ENCODE measurements at regions not wholly inside any gene's neighbourhood (a gene's known extent, or its start where the extent isn't known, plus 50 kb on each side); places are given as distances from the start of the nearest gene placed in this dataset.
A peak's percentile ranks its signal among the peaks of the same experiment; 100 is the strongest.

DNA sequence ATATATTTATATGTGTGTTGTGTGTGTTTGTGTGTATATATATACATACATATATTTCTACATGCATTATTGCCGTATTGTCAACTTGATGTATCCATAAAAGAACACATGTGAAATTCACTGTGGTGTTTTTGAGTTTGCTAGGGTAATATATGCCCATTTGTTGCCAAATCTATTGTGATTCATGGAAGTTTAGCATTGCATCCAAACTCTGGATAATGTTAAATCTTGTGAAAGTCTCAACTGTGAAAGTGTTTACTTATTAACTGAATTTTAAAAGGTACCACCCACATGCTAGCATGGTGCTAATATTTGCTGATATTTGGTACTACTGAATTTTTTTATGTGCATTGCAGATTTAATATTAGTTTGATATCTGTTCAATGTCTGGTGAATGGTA, 96.6 kb upstream of the SLC8A1 start:
- WGBS, 2 donors: 91 to 95% methylated on average over 1 of the region's 1 CpG
- no peak overlapping the region for H3K27ac ChIP-seq
- no peaks in the 10 kb centered on the region for H3K36me3 ChIP-seq
- no peaks in the 10 kb centered on the region for H3K27me3 ChIP-seq
- ATAC-seq (no peak), FAIRE-seq (no peak), DNase-seq (no peak)
- TF ChIP-seq, protein P1, sequence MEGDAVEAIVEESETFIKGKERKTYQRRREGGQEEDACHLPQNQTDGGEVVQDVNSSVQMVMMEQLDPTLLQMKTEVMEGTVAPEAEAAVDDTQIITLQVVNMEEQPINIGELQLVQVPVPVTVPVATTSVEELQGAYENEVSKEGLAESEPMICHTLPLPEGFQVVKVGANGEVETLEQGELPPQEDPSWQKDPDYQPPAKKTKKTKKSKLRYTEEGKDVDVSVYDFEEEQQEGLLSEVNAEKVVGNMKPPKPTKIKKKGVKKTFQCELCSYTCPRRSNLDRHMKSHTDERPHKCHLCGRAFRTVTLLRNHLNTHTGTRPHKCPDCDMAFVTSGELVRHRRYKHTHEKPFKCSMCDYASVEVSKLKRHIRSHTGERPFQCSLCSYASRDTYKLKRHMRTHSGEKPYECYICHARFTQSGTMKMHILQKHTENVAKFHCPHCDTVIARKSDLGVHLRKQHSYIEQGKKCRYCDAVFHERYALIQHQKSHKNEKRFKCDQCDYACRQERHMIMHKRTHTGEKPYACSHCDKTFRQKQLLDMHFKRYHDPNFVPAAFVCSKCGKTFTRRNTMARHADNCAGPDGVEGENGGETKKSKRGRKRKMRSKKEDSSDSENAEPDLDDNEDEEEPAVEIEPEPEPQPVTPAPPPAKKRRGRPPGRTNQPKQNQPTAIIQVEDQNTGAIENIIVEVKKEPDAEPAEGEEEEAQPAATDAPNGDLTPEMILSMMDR (IDR thresholded peaks at IDR 0.05): no peak
- no peaks in the 10 kb centered on the region for H3K9me3 ChIP-seq
- intact Hi-C loops (cut with DNase I): no loop called here
- H3K4me1 ChIP-seq: no peaks in the 10 kb centered on the region
- no peak overlapping the region for H3K4me3 ChIP-seq

DNA sequence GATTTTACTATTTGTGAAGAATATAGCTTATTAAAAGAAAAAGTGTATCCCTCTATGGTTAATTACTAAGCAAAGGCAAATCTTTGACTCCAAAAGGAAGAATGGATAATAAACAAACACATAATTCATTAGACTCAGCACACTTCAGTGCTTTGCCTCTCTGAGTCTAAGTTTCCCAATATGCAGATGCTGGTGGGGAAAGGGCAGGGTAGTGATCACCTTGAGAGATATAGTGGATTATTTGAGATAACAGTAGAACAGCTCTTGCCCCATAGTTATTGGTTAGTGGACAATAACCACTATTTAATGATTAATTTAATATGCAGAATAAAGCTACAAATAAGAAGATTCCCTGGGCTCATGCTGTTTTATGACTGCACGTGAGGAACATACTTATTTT, 98.2 kb upstream of the SLC8A1 start:
- no peaks in the 10 kb centered on the region for H3K27me3 ChIP-seq
- TF ChIP-seq, protein P1 (IDR thresholded peaks at IDR 0.05): no peak
- intact Hi-C loops (cut with DNase I): loop anchor here in 2 of 3 donors (10.0 kb wide), 1 partner anchor 635 kb away; no protein-coding TSS in a partner anchor
- 81 to 88% methylated on average over 1 of the region's 1 CpG for WGBS, 2 donors
- H3K9me3 ChIP-seq: no peaks in the 10 kb centered on the region
- H3K4me1 ChIP-seq: no peaks in the 10 kb centered on the region
- no peak for FAIRE-seq
- no peak overlapping the region for H3K4me3 ChIP-seq
- no peak for ATAC-seq
- H3K36me3 ChIP-seq: no peaks in the 10 kb centered on the region
- H3K27ac ChIP-seq: no peak overlapping the region
- no peak for DNase-seq

DNA sequence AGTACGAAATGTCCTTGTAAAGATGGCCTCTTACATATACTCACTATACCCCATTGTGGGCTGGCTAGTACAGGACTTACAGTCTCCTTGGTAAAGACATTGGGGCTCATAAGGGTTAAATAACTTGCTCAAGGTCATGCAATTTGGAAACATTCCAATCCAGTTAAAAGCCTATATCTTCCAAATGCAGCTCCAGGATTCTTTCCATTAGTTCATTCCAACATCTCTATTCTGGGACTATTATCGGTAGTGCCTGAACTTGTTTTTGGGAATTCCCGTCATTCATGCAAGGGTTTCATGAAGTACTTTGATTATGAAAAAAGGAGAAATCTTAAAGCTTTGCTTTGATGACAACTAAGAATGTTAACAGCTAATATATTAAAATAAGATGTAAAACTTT, 99.2 kb upstream of the SLC8A1 start:
- DNase-seq (no peak), FAIRE-seq (no peak), ATAC-seq (no peak)
- H3K4me3 ChIP-seq: no peak overlapping the region
- no peaks in the 10 kb centered on the region for H3K9me3 ChIP-seq
- no peaks in the 10 kb centered on the region for H3K4me1 ChIP-seq
- intact Hi-C loops (cut with DNase I): loop anchor here in 2 of 3 donors (10.0 kb wide), 1 partner anchor 636 kb away; no protein-coding TSS in a partner anchor
- H3K27me3 ChIP-seq: no peaks in the 10 kb centered on the region
- WGBS, 2 donors: 60 to 77% methylated on average over 3 of the region's 3 CpGs
- TF ChIP-seq, protein P1 (IDR thresholded peaks at IDR 0.05): no peak
- no peak overlapping the region for H3K27ac ChIP-seq
- no peaks in the 10 kb centered on the region for H3K36me3 ChIP-seq

DNA sequence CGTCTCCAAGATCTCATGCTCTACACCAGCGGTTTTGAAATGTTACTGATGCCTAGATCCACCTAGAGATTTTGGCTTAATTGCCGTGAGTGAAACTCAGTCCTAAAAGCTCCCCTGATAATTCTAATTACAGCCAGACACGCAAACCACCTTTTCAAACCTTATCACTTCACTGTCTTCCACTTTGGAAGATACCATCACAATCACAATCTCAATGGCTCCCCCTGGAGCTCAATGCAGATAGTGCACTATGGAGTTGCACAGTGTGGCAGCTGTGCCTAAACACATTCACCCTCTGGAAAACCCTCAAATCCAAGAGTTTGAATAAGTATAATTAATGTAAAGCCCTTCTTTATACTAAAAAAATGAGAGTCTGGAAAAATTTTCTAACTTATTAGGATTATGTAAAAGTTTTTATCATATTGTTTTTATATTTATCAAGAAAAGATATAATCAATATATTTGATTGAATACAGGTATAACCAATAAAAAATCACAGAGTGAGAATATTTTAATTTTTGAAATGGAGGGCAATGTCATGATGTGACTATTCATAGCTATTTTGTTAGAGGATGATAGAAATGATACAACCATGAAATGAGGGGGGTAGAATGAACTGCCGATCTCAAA, 102.9 kb upstream of the SLC8A1 start:
- ATAC-seq (peak in 3 of 4 donors; percentile 71 to 89 (median 89)), DNase-seq (peak in 5 of 6 donors; percentile 3 to 69 (median 27)), FAIRE-seq (peak; percentile 74)
- Histone ChIP-seq H3K36me3 (no peaks in the 10 kb centered on the region), H3K4me1 (no peaks in the 10 kb centered on the region), H3K4me3 (no peak overlapping the region), H3K9me3 (no peaks in the 10 kb centered on the region), H3K27ac (no peak overlapping the region), H3K27me3 (no peaks in the 10 kb centered on the region)
- WGBS, 2 donors: 46 to 56% methylated on average over 5 of the region's 5 CpGs
- TF ChIP-seq, protein P1 (IDR thresholded peaks at IDR 0.05): peak; percentile 30 to 72 (median 62)
- intact Hi-C loops (cut with DNase I): loop anchor here in 2 of 3 donors (10.0 kb wide), 1 partner anchor 640 kb away; no protein-coding TSS in a partner anchor

DNA sequence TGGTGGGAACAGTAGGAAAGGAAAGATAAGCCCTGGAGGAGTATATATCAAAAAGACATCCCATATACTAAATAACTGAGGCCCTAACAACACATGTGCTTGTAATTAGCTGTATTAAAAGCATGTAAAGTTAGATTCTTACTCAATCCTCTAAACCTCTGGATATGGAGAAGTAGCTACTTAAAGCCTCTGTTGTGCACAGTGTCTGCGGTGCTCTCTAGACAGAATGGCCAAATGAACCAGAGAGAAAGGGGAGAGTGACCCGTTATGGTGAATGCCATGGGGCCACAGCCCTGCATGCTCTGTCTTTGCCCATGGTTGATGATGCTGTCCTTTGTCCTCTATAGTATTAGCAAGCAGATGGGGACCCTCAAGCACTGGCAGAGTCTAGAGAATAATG, 104.4 kb upstream of the SLC8A1 start:
- no peaks in the 10 kb centered on the region for H3K36me3 ChIP-seq
- ATAC-seq: no peak
- intact Hi-C loops (cut with DNase I): loop anchor here in 2 of 3 donors (10.0 kb wide), 1 partner anchor 641 kb away; no protein-coding TSS in a partner anchor
- no peak overlapping the region for H3K4me3 ChIP-seq
- no peaks in the 10 kb centered on the region for H3K9me3 ChIP-seq
- no peaks in the 10 kb centered on the region for H3K27me3 ChIP-seq
- WGBS, 2 donors: 32 to 44% methylated on average over 2 of the region's 2 CpGs
- no peak overlapping the region for H3K27ac ChIP-seq
- H3K4me1 ChIP-seq: no peaks in the 10 kb centered on the region
- TF ChIP-seq, protein P1 (IDR thresholded peaks at IDR 0.05): no peak
- FAIRE-seq: no peak
- no peak for DNase-seq

All from pancreas (tissue), 10 donors.